ENCODE measurements at regions not wholly inside any gene's neighbourhood (a gene's known extent, or its start where the extent isn't known, plus 50 kb on each side); places are given as distances from the start of the nearest gene placed in this dataset.

GRCh38 chr14:54221432-54221803 lies 175.4 kb upstream of the CDKN3 start:
- no peak for DNase-seq (ENCODE audit: low spot score in 2 of 2, unreplicated experiment in 2 of 2)
- Mint-ChIP-seq H3K27ac (no peak overlapping the region), H3K9me3 (no peaks in the 10 kb centered on the region), H3K36me3 (no peaks in the 10 kb centered on the region), H3K4me1 (peaks cover 75% of the 10 kb centered on the region), H3K4me3 (no peak overlapping the region), H3K27me3 (ENCODE audit: low read depth) (peaks cover 40% of the 10 kb centered on the region)
- TF ChIP-seq CTCF (IDR thresholded peaks at IDR 0.05; ENCODE audit: unreplicated experiment) = no peak

GRCh38 chr14:54221971-54222370 lies 174.8 kb upstream of the CDKN3 start:
- Mint-ChIP-seq H3K4me1 (peaks cover 73% of the 10 kb centered on the region), H3K27me3 (ENCODE audit: low read depth) (peaks cover 40% of the 10 kb centered on the region), H3K4me3 (no peak overlapping the region), H3K36me3 (no peaks in the 10 kb centered on the region), H3K9me3 (no peaks in the 10 kb centered on the region), H3K27ac (no peak overlapping the region)
- DNase-seq (ENCODE audit: low spot score in 2 of 2, unreplicated experiment in 2 of 2) = no peak
- TF ChIP-seq CTCF (IDR thresholded peaks at IDR 0.05; ENCODE audit: unreplicated experiment) = no peak

GRCh38 chr14:54223831-54224402 lies 172.9 kb upstream of the CDKN3 start:
- Mint-ChIP-seq H3K27ac (no peak overlapping the region), H3K4me1 (peaks cover 64% of the 10 kb centered on the region), H3K36me3 (no peaks in the 10 kb centered on the region), H3K4me3 (no peak overlapping the region), H3K9me3 (no peaks in the 10 kb centered on the region), H3K27me3 (ENCODE audit: low read depth) (peaks cover 32% of the 10 kb centered on the region)
- no peak for DNase-seq (ENCODE audit: low spot score in 2 of 2, unreplicated experiment in 2 of 2)
- TF ChIP-seq CTCF (IDR thresholded peaks at IDR 0.05; ENCODE audit: unreplicated experiment) = no peak

GRCh38 chr14:54225457-54226060 lies 171.2 kb upstream of the CDKN3 start:
- no peak for TF ChIP-seq CTCF (IDR thresholded peaks at IDR 0.05; ENCODE audit: unreplicated experiment)
- H3K36me3 Mint-ChIP-seq = no peaks in the 10 kb centered on the region
- peaks cover 61% of the 10 kb centered on the region for H3K4me1 Mint-ChIP-seq
- H3K27ac Mint-ChIP-seq = no peak overlapping the region
- peaks cover 16% of the 10 kb centered on the region for H3K27me3 Mint-ChIP-seq (ENCODE audit: low read depth)
- no peak overlapping the region for H3K4me3 Mint-ChIP-seq
- no peak for DNase-seq (ENCODE audit: low spot score in 2 of 2, unreplicated experiment in 2 of 2)
- no peaks in the 10 kb centered on the region for H3K9me3 Mint-ChIP-seq

GRCh38 chr14:54226103-54226502 lies 170.7 kb upstream of the CDKN3 start:
- Mint-ChIP-seq H3K4me1 (peaks cover 61% of the 10 kb centered on the region), H3K27me3 (ENCODE audit: low read depth) (peaks cover 10% of the 10 kb centered on the region), H3K9me3 (no peaks in the 10 kb centered on the region), H3K4me3 (no peak overlapping the region), H3K27ac (no peak overlapping the region), H3K36me3 (no peaks in the 10 kb centered on the region)
- DNase-seq (ENCODE audit: low spot score in 2 of 2, unreplicated experiment in 2 of 2) = no peak
- TF ChIP-seq CTCF (IDR thresholded peaks at IDR 0.05; ENCODE audit: unreplicated experiment) = no peak

Data from mesothelial cell of epicardium (in vitro differentiated cells).